HAP-1 (cell line): ENCODE measurements at regions not wholly inside any gene's neighbourhood (a gene's known extent, or its start where the extent isn't known, plus 50 kb on each side); places are given as distances from the start of the nearest gene placed in this dataset.
"Not testable (repeated sequence)": the region's sequence is repeated elsewhere in the genome, so short reads cannot be mapped to it uniquely, and the experiment has no call there.

Experiments used
- DNase-seq, 2 experiments: peaks; one replicate each; pipeline ENCODE4 v3.0.0-alpha.2; 2016 to 2020; ENCODE audit warnings: low spot score in 2 of 2
- H3K27me3 ChIP-seq: fragments of 250-450 bp; sonication (Bioruptor Pico); 2 replicates; pipeline ENCODE4 v1.5.1; 2020; ENCODE audit warnings: low read depth, mild to moderate bottlenecking, moderate library complexity
- H3K36me3 ChIP-seq: fragments of 250-450 bp; sonication (Bioruptor Pico); replicated peaks from 2 replicates; pipeline ENCODE4 v1.5.1; 2020; ENCODE audit warnings: mild to moderate bottlenecking
- H3K4me1 ChIP-seq: fragments of 250-450 bp; sonication (Bioruptor Pico); 2 replicates; pipeline ENCODE4 v1.5.1; 2020; ENCODE audit warnings: mild to moderate bottlenecking
- H3K4me3 ChIP-seq: fragments of 250-450 bp; sonication (Bioruptor Pico); 2 replicates; pipeline ENCODE4 v1.5.1; 2020; ENCODE audit warnings: mild to moderate bottlenecking, moderate library complexity
- H3K9me3 ChIP-seq: fragments of 250-450 bp; sonication (Bioruptor Pico); 2 replicates; pipeline ENCODE4 v1.5.1; 2020; ENCODE audit warnings: mild to moderate bottlenecking, moderate library complexity
- in situ Hi-C: fragments of 300-500 bp; cut with MboI; formaldehyde crosslinking; loops from 3 replicates; pipeline ENCODE4 v1.14.3; 2020; ENCODE audit warnings: low sequenced_read_pairs, inconsistent platforms, mixed read lengths

- Histone ChIP-seq H3K4me1 (no peaks in the 10 kb centered on the region), H3K4me3 (no peak overlapping the region), H3K9me3 (no peaks in the 10 kb centered on the region), H3K36me3 (no peaks in the 10 kb centered on the region), H3K27me3 (no peaks in the 10 kb centered on the region)
- DNase-seq: no peak
- in situ Hi-C loops: no loop called here
These were observed 186.1 kb downstream of the SEMA6D start for GRCh38 chr15:47903368-47903767.

DNA sequence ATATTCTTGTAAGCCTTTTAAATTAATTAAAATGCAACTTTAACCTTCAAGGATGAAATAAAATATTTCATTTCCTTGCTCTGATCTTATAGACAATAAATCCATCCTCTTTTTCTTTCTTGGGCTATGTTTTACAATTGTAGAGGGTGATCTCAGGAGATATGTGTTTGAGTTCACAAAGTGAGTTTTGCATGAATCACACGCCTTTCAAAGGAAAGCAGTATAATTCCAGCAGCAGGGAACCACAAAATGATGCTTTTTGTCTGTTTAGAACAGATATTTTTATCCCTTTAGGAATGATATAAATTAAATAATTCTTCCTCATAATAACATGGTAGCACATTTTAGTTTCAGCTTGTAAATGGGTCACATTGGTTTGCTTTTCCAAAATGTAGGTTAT lies 191.2 kb downstream of the SEMA6D start:
- Histone ChIP-seq H3K9me3 (no peaks in the 10 kb centered on the region), H3K4me1 (no peaks in the 10 kb centered on the region), H3K36me3 (no peaks in the 10 kb centered on the region), H3K4me3 (no peak overlapping the region), H3K27me3 (no peaks in the 10 kb centered on the region)
- no peak for DNase-seq
- in situ Hi-C loops: no loop called here

DNA sequence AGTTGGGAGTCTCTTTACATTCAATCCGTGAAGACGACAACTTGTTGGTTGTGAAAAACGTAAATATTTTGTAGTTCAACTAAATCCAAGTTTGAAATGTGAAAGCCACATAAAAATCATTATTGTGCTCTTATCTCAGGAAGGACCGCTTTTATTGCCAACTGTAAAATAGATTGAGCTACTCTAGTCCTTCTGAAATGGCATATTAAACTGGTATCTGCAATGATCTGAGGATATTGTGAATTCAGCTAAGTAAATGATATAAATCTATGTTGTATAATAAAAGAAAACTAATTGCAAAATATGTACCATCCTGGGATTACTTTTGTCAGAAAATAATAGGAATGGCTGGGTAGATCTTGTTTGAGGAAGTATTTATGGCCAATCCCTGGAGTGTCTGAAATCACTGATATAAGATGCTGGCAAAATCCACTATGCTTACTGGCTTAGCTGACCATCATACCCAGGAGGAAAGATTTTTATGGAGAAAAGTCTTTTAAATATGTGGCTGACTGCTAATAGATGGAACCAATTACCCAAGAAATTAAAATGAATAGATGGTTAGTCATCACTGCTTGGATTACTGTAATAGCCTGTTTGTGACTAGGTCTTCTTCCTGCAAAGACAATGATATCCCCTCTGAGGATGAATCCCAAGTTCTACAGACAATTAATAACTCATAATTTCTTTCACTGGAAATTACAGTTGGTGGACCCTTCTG lies 191.8 kb downstream of the SEMA6D start:
- Histone ChIP-seq H3K36me3 (no peaks in the 10 kb centered on the region), H3K4me3 (no peak overlapping the region), H3K27me3 (no peaks in the 10 kb centered on the region), H3K4me1 (no peaks in the 10 kb centered on the region), H3K9me3 (no peaks in the 10 kb centered on the region)
- DNase-seq: no peak
- in situ Hi-C loops: no loop called here

DNA sequence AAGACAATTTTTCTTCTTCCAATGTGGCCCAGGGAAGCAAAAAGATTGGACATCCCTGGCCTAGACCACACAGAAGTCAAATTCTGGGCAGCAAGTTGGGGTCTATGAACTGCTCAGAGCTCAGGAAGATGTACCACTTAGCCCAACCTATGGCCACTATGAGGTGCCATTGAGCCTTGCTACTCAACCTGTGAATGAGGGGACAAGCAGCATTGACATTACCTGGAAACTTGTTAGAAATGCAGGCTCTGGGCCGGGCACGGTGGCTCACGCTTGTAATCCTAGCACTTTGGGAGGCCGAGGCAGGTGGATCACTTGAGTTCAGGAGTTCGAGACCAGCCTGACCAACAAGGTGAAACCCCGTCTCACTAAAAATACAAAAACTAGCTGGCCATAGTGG lies 195.6 kb downstream of the SEMA6D start:
- H3K9me3 ChIP-seq, H3K27me3 ChIP-seq, H3K4me1 ChIP-seq, H3K4me3 ChIP-seq, in situ Hi-C loops, H3K36me3 ChIP-seq: not testable (repeated sequence)
- DNase-seq: peak in 1 of 2 experiments; percentile 18

DNA sequence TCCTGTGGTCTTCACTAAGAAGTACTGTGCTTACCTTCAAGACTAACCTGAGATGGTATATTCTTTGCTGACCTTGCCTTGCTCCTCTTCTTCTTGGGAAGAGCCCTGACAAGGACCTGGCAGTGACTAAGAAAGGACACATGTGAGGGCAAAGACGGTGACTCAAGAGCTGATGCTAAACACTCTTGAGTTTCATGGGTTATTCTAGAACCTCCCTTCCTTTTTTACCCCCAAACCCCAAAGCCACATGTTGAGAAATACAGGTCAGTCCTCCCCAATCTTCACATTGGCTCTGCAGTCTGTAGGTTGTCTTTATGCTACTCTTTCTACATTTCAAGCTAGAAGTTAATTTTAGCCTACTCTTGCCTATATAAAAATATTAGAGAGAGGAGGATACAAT lies 200.6 kb downstream of the SEMA6D start:
- H3K4me1 ChIP-seq: no peaks in the 10 kb centered on the region
- in situ Hi-C loops: no loop called here

DNA sequence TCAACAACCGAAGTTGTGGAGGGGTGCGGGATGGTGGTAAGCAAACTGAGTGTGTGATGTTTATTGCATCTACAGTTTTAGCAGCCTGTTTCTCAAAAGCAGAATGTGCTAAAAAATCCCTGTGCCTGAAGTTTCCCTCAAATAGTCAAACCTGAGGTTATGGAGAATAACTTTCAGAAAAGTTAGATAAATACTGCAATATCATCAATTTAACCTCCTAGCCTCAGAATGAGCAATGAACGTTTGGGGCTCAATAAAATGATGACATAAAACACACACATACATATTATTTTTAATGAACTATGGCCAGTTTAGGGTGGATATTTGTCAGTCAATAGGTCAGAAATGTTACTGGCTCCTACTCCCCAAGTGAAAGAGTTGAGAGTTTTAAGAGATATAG lies 201.6 kb downstream of the SEMA6D start:
- Histone ChIP-seq H3K9me3 (no peaks in the 10 kb centered on the region), H3K4me1 (no peaks in the 10 kb centered on the region), H3K36me3 (no peaks in the 10 kb centered on the region), H3K4me3 (no peak overlapping the region), H3K27me3 (peaks cover 7% of the 10 kb centered on the region; the same call in 1 of the 2 replicates)
- in situ Hi-C loops: no loop called here
- no peak for DNase-seq

More for the DNA sequence above, 200.6 kb downstream of the SEMA6D start:
- no peak for DNase-seq
- Histone ChIP-seq H3K27me3 (peaks cover 7% of the 10 kb centered on the region; the same call in 1 of the 2 replicates), H3K36me3 (no peaks in the 10 kb centered on the region), H3K9me3 (no peaks in the 10 kb centered on the region), H3K4me3 (no peak overlapping the region)

- no peaks in the 10 kb centered on the region for H3K36me3 ChIP-seq
- DNase-seq: no peak
- H3K4me1 ChIP-seq: no peaks in the 10 kb centered on the region
- H3K27me3 ChIP-seq: peaks cover under 1% of the 10 kb centered on the region; the same call in 1 of the 2 replicates
- H3K9me3 ChIP-seq: no peaks in the 10 kb centered on the region
- in situ Hi-C loops: no loop called here
- no peak overlapping the region for H3K4me3 ChIP-seq
These were observed 196.4 kb upstream of the SLC24A5 start for GRCh38 chr15:47924381-47924780.

DNA sequence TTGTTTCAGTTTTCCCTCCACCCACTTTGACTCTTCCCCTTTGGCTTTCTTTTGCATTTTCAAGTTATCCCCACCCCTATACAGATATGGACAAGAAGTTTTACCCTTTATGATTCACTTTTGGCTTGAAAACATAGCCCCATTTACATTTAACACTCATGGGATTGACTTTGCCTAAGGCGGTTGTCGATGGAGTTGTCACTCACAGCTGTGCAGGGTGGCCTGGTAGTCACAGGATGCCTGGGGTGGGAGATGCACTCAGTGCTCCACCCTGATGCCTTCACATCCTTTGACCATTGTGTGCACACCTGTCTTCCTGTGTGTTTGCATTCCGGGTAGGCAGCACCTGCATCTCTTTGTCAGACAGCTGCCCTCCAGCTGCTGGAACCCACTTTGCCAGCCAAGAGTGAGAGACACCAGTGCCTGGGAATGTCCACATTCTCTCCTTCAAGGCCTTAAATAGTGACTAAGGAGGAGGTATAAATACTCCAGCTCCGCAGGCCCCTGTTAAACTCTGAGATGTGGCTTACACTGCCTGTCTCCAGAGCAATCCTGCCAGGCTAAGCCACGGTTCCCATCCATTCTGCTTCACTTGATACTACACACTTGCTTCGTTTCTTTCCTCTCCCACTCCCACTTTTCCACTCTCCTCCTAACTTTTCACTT lies 191.5 kb upstream of the SLC24A5 start:
- Histone ChIP-seq H3K27me3 (no peaks in the 10 kb centered on the region), H3K4me1 (no peaks in the 10 kb centered on the region), H3K36me3 (no peaks in the 10 kb centered on the region), H3K4me3 (no peak overlapping the region), H3K9me3 (no peaks in the 10 kb centered on the region)
- no peak for DNase-seq
- in situ Hi-C loops: no loop called here

DNA sequence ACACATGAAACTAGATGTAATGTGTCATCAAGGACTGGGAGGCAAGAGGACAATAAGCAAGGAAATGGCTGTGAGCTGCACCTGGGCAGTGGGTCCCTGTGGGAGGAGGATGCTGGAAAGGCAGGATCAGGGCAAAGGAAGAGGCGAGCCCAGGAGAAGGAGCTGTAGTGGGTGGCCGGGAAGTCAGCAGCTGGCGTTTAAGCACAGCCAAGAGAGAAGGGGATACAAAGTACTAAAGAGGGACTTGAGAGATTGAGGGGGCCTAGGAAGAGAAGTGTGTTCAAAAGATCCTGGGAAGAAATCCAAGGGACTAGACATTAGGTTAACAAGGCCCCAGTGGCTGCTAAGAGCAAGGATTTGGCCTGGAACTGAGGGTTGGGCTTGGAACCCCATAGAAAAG lies 188.5 kb upstream of the SLC24A5 start:
- Histone ChIP-seq H3K4me1 (peaks cover 2% of the 10 kb centered on the region; the same call in 1 of the 2 replicates), H3K4me3 (no peak overlapping the region), H3K36me3 (no peaks in the 10 kb centered on the region), H3K27me3 (no peaks in the 10 kb centered on the region), H3K9me3 (no peaks in the 10 kb centered on the region)
- in situ Hi-C loops: no loop called here
- DNase-seq: no peak

- Histone ChIP-seq H3K4me1 (peaks cover 2% of the 10 kb centered on the region; the same call in 1 of the 2 replicates), H3K4me3 (no peak overlapping the region), H3K36me3 (no peaks in the 10 kb centered on the region), H3K9me3 (no peaks in the 10 kb centered on the region), H3K27me3 (no peaks in the 10 kb centered on the region)
- DNase-seq: no peak
- in situ Hi-C loops: no loop called here
These were observed 187.7 kb upstream of the SLC24A5 start for GRCh38 chr15:47932951-47933641.

GRCh38 chr15:47933865-47934264 lies 186.9 kb upstream of the SLC24A5 start:
- no peak for DNase-seq
- no peak overlapping the region for H3K4me3 ChIP-seq
- in situ Hi-C loops: no loop called here

GRCh38 chr15:47934342-47934741 lies 186.4 kb upstream of the SLC24A5 start:
- no peak for DNase-seq
- H3K27me3 ChIP-seq: 0 out of 2 replicates have a peak, but pooled peaks cover 3% of the 10 kb centered on the region
- peaks cover 2% of the 10 kb centered on the region; the same call in 1 of the 2 replicates for H3K4me1 ChIP-seq
- in situ Hi-C loops: no loop called here
- no peaks in the 10 kb centered on the region for H3K9me3 ChIP-seq
- H3K4me3 ChIP-seq: no peak overlapping the region
- H3K36me3 ChIP-seq: no peaks in the 10 kb centered on the region

More at GRCh38 chr15:47933865-47934264, 186.9 kb upstream of the SLC24A5 start:
- Histone ChIP-seq H3K4me1 (peaks cover 2% of the 10 kb centered on the region; the same call in 1 of the 2 replicates), H3K9me3 (no peaks in the 10 kb centered on the region), H3K36me3 (no peaks in the 10 kb centered on the region), H3K27me3 (no peaks in the 10 kb centered on the region)

- no peak for DNase-seq
- Histone ChIP-seq H3K36me3 (no peaks in the 10 kb centered on the region), H3K9me3 (no peaks in the 10 kb centered on the region), H3K4me3 (no peak overlapping the region), H3K4me1 (peaks cover 2% of the 10 kb centered on the region; the same call in 1 of the 2 replicates), H3K27me3 (0 out of 2 replicates have a peak, but pooled peaks cover 3% of the 10 kb centered on the region)
- in situ Hi-C loops: no loop called here
These were observed 183.0 kb upstream of the SLC24A5 start for GRCh38 chr15:47937834-47938233.
